ENCODE measurements at regions not wholly inside any gene's neighbourhood (a gene's known extent, or its start where the extent isn't known, plus 50 kb on each side); places are given as distances from the start of the nearest gene placed in this dataset.

DNA sequence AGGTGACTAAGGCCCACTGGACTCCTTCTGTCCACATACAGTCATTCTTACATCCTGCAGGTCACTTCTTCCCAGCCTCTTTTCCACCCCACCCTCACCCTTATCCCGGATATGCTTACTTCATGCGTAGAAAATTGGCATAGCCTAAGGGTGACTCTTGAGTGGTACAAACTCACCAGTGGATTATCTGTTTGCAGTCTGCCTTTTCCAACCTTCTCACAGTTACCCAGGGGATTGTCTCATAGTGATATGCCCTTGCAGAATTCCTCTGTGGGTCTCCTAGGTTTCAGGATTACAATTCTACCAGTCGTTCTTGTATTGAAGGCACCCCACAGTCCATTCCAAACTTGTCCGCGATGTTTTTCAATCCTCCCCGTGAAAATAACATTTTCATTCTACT is 752.9 kb upstream of the HS6ST1 start:
- DNase-seq (ENCODE audit: low spot score), result no peak

DNA sequence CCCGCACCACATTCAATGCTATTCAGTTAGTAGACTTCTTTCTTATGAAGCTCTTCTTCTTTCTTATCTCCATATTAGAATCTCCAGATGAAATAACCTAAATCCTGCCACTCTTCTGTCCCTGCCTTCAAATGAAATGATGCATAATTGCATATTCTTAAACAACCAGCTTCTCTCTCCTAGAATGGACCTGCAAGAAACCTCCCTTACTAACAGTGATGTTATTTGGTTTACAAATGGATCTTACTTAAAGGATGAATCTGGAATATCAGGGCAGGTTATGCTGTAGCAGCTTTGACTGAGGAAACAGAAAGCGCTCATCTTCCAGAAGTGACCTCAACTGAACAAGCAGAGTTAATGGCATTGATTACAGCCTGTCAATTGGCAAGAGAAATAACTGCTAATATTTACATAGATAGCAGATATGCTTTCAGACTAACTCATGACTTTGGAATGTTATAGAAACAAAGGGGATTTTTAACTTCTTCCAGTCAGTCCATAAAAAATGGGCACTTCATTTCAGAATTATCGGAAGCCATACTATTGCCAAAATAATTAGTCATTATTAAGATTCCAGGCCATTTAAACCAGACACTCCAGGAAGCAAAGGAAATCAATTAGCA is 755.7 kb upstream of the HS6ST1 start:
- DNase-seq (ENCODE audit: low spot score), result no peak

DNA sequence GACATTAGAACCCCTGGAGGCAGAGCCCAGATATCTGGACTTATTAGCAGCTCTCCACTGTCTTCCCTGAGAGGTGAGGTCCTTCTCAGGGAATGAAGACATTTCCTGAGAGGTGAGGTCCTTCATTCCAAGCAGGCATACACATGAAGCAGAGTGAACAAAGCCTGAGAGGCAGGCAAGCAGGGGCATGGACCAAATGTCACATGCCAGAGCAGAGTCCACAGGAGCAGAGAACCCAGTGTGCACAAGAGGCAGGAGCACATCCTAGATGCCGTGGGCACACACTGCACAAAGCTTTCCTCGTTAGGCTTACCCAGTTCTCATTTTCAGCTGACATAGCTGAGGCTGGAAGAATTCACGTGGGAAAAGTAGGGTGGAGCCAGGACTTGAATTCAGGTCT is 759.9 kb upstream of the HS6ST1 start:
- no peak for DNase-seq (ENCODE audit: low spot score)

DNA sequence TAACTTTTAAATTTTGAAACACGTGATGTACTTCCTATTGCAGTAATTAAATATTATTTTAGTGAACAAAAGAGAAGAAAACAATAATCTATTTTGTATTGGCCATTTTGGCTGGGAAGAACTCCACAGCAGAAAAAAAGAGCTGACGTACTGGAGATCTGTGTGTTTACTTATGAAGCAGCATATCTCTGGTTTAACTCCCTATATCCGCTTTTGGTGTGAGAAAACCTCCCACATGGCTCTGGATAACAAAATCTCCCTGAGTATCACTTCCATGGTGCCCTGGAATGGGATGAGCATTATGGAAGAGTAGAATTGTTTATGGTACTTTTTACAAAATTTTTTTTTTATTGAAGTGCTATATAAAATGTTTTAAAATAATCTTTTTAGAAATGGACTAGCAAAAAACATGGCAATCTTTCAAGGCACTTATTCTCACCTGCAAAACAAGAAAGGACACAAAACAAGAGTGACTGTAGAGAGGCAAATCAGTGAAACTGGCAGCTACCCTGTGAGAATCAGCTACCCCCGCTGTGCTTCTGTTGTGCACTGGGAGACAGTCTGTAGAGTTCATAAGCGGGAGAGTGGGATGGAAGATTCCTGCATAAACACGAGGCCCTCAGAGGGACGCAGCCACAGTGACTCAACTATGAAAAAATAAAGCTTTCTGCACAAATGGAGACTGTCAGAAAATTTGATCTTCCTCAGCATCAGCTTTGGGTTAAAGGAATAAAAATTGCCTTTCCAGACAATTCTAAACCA is 762.2 kb upstream of the HS6ST1 start:
- DNase-seq (ENCODE audit: low spot score), result no peak

DNA sequence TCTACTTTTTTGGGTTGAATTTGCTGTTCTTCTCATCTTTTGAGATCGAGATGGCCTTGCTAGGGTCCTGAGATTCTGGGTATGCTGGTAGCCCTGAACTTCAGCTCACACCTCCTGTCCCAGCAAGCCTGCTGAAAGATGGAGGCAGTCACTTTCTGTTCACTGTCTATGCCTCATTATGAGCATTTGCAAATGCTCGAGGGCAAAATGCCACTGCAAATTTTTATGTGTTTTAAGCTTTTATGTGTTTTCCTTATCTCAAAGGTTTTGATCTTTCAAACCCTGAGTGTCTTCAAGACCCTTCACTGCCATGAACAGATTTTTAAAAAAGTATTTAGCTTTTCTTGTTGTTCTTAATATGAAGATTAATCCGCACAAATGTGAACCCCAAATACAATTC is 766.7 kb upstream of the HS6ST1 start:
- DNase-seq (ENCODE audit: low spot score), result no peak

DNA sequence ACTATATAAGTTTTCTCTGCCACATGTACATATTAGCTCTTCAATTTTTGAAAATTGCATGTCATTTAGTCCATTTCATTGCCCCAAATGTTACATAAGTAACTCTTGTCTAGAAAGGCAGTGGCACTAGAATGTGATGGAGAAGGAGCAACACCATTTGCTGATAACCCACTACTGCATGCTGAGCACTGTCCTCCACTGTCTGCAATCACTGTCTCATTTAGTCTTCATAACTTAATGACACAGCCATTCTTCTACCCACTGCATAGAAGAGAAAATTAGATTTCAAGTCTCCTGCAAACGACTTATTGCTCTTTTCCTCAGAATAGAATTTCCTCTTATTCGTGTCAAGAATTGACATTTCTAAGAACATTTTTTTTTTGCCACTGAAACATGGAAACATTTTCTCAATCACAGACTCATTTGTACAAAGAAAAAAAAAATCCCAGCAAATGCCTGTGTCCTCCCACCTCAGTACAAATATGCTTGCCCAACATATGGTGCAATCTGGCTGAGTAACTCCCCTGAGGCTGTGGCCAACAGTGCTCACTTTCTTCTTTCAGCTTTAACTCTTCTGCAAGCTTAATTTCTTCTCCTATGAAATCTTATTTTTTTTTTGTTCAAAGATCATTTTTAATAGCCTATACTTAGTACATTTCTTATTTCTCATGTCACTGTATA is 768.6 kb upstream of the HS6ST1 start:
- no peak for DNase-seq (ENCODE audit: low spot score)

DNA sequence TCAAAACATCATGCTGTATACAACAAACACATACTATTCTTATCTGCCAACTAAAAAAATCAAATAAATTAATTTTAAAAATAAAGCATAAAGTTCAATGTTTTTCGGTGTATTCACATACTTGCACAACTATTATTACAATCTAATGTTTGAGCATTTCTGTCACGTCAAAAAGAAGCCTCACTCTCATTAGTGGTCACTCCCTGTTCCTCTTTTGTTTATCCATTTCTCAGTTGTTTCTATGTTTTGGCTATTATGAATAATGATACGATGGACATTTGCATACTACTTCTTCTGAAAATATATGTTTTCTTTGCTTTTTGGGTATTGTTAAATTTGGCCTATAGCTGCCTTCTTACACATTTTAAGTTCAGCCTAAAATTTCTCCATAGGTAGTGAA is 773.0 kb upstream of the HS6ST1 start:
- no peak for DNase-seq (ENCODE audit: low spot score)

DNA sequence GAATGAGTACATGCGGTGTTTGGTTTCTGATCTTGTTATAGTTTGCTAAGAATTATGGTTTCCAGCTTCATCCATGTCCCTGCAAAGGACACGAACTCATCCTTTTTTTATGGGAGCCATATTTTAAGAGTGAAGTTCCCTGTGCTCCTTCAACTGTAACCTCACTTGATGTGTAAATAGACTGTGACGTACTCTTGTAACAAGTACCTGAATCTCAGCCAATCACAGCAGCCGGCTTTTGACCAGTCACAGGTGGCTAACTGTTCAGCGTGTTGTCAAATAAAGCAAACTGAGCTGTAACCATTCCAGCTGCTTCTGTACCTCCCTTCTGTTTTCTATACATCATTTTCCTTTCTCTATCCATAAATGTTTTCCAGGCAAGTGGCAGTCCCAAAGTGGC is 774.3 kb upstream of the HS6ST1 start:
- DNase-seq (ENCODE audit: low spot score), result no peak

DNA sequence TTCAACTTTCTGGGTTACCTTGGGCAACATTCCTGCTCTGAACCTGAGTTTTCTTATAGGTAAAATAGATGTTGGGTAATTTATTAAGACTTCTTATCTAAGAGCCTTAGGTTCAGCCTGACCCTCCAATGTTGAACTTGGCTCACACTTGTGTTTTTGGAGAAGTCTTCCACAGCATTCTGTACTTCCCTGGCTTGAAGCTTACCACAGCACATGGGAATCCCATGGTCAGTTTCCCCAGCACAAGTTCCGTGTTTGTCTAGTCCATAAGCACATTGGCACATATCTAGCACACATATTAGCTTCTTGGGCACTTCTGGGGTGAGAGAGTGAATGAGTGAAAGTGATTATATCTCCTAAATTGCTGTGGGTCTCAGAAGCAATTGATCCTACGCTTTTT is 782.5 kb upstream of the HS6ST1 start:
- DNase-seq (ENCODE audit: low spot score), result no peak

DNA sequence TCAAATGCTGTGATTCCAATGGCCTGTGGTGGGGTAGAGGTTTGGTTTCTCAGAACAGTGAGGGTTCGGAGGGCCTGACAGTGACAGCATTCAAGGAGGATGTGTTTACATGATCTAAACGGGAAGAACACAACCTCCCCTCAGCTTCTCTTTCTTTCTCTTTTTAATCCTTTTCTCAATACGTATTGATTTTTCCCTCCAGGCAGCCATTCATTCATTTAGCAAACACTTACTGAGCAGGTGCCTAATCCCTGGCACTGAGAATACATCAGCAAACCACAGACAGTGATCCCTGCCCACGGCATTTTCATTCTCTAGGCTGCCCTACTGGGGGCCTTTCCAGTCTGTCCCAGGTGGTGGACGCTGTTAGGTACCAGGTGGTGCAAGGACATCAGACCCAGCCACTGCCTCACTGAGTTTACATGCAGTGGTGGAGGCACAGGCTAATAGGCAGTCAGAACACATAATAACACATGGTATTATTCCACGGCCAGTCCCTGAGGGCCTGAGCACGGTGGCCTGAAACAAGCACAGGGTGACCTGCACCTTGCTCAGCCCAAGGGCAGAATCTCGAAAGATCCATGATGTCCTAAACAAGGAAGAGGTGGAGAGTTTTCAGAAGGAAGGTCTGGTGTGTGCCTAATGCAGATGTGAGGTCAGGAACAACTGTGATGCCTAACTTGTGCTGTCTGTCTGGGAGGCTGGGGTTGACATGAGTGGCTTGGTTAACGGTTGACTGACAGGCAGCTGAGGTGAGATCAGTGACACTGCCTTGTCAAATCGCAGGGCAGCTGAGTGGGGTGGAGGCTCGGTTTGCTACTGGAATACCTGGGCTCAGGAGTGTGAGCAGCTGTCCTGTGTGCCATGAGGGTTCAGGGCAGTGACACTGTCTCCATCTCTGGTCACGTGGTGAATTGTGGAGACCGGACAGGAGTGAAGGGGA is 785.5 kb upstream of the HS6ST1 start:
- no peak for DNase-seq (ENCODE audit: low spot score)

DNA sequence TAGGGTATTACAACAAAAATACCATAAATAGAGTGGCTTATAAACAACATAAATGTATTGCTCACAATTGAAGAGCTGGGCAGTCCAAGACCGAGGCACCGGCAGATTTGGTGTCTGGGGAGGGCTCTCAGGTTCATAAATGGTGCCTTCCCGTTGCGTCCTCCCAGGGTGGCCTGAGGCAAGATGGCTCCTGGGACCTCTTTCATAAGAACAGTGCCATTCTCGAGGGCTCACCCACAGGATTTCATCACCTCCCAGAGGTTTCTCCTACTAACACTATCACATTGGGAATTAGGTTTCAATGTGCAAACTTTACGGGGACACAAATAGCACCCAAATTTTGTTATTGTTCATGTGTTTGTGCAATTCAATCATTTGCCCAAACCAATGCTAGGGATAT is 793.5 kb upstream of the HS6ST1 start:
- no peak for DNase-seq (ENCODE audit: low spot score)

DNA sequence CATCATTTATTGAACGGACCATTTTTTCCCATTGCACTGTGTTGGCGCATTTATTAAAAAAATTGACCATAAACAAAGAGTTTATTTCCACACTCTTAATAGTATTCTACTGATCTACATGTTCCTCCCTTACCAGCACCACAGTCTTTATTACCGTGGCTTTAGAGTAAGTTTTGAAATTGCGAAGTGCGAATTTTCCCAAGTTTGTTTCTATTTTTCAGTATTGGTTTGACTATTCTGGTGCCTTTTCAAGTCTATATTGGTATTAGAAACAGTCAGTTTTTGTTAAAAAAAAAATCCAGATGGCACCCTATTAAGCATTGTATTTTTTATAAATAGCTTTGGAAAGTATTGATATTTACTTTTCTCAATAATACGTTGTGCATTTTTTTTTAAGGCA is 795.1 kb upstream of the HS6ST1 start:
- DNase-seq (ENCODE audit: low spot score), result no peak

DNA sequence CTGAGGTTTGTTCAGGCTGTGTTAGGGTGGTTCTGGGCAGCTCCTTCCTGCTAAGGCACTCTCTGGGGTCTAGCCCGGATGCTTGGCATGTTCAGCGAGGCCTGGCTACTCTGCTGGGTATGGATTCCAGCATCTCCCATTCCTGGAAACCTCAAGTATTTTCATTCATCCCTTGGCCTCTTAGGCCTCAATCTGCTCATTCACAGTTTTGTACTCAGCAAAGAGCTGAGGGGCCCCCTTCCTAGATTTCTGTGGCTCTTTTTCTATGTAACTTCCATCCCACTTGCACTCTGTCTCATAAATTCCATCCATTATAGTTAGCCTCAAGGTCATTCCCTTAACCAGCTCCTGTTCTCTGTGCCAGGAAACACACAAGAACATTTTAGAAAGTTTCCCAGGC is 798.8 kb upstream of the HS6ST1 start:
- no peak for DNase-seq (ENCODE audit: low spot score)

DNA sequence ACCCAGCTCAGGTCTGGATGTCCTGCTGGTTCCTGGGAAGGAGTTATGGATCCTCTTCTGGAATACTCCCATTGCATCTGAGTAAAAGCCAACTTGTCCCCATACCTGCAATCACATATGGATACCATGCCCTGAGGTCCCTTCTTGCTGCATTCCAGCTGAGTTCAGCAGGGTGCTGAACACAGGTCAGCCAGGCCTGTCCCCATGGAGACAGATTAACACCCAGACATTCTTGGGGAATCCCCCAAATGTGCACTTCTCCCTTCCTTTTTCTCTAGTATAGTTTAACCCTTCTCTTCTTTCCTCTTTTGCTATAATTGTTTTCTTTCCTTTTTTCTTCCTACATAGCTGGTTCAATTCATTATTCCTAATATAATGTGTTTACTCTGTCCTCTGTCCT is 799.6 kb upstream of the HS6ST1 start:
- no peak for DNase-seq (ENCODE audit: low spot score)

DNA sequence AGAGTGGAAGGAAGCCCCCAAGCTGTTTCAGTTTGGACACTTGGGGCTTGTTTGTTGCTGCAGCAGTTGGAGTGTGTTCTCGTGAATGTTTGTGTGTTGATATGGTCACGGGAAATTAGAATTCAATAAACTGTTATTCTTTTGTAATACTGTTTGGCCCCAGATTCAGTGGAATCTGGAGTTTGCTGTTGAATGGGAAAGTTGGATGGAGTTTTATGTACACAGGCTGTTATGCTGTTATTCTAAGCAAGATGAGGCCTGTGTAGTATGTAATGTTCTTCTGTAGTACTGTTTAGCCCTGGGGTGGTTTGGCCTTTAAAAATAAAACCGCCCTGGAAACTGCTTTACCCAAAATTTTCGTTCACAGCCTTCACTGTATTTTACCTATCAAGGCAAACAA is 810.4 kb upstream of the HS6ST1 start:
- DNase-seq (ENCODE audit: low spot score), result no peak

DNA sequence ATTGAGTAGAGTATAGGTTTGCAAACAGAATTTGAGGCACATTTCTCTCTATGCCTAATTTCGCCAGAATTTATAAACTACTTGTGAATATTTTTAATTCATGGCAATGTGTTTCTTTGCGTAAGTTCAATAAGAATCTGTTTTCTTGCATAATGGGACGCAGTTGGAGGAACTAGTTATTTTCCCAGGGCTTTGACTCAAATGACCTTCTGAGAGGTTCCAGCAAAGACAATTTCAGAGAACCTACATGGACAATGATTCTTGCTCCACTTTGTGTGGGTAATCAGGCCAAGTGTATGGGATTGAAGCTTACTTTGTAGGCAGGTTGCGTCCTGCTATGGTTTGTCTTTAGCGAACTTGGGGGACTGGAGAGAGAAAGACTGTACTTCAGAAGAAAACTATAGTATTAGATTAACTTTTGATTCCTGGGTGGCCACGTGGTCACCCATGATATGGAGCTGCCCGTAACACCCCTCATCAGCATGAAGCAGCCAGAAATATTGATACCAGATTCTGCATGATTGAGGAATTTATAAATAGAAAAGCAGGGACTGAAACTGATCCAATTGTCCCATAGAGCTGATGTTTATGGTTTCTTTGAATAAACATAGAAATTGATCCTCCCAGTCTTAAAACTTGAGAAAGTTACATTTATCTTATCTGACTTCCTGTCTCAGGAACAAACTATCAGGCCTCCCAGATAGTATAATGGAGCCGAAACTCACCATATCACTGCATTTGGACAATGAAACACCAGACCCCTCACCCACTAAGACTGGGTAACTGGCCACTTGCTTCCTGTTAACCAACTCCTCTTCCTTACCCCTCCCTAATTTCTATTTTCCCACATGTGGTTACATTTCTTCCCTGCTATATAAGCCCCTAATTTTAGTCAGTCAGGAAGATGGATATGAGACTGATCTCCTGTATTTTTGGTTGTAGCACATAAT is 815.3 kb upstream of the HS6ST1 start:
- no peak for DNase-seq (ENCODE audit: low spot score)

DNA sequence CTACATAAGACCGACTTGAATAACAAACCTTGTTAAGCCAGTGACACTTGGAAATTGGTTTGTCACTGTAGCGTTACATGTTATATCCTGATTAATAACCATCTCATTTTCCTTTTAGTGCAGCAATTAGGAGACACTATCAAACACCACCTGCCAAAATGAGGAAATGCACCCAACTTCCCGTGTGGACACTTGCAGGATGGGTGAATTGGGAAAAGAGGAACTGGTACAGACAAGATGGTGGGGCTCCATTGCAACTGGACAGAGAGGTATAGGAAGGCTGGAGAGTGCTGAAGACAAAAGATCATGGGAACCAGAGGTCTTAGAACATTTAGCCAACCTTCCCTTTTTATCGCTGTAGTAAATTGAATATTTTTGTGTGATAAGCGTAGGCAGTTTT is 816.3 kb upstream of the HS6ST1 start:
- no peak for DNase-seq (ENCODE audit: low spot score)

DNA sequence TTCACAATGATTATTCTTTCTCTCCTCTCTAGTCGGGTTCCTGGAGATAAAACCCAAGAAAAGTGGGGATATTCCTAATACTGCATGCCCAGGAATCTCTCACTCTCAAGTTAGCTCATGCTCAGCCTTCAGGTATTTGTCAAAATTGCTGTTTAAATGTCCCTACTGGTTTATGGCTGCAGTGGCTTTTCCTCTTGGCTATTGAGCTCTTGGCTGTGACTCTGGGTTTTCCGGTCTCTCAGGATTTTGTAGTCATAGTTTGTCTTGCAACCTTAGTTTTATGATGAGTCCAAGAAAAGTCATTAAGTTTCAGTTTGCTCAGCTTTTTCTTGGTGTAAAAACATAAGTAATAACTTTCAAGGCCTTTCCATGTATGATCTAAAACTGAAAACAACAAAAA is 820.7 kb upstream of the HS6ST1 start:
- no peak for DNase-seq (ENCODE audit: low spot score)

DNA sequence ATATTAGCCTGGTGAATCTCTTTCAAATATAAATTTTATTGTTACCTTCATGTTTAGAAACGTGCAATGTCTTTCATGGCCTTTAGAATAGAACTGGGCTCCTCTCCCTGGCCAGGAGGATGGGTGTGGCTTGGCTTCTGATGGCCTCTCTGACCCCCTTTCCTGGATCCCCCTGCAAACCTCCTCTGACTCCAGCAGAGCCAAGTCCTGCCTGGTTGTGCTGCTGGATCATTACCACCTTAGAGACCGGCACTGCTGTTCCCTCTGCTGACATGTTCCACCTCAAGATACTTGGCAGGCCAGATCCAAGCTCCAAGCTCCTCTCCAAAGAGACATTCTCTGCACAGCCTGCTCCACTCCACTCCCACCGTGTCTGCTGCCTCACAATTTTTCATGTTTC is 823.8 kb upstream of the HS6ST1 start:
- no peak for DNase-seq (ENCODE audit: low spot score)

DNA sequence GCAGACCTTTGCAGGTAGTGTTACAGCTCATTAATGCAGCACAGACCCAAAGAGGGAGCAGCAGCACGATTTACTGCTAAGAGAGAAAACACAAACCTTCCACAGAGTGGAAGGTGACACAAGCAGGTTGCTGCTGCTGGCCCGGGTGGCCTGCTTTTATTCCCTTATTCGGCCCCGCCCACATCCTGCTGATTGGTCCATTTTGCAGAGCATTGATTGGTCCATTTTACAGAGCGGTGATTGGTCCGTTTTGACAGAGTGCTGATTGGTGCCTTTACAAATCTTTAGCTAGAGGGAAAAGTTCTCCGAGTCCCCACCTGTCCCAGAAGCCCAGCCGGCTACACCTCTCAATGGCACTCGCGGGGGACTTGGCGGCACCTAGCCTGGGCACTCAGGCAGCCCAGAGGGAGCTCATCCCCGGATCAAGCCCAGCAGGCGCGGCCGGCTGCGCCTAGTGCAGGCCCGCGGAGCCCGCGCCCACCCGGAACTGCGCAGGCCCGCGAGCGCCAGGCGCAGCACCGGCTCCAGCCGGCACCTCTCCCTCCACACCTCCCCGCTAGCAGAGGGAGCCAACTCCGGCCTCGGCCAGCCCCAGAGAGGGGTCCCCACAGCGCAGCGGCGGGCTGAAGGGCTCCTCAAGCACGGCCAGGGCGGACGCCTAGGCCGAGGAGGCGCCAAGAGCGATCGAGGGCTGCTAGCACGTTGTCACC is 825.6 kb upstream of the HS6ST1 start:
- no peak for DNase-seq (ENCODE audit: low spot score)

DNA sequence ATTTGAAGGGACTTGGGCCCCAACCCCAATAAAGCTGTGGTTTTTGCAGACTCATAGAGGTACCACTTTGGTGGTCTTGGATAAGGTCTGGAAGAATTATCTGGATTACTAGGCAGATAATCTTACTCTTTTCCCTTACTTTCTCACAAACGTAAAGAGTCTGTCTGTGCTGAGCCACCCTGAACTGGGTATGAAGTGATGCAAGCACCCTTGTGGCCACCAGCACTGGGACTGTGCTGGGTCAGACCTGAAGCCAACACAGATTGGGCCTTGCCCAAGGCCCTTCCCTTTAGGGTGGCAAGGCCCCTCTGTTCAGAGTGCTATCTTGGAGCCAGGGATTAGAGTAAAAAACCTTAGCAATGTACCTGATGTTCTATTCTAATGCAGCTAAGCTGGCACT is 827.0 kb upstream of the RAB6C start:
- DNase-seq (ENCODE audit: low spot score), result no peak
